GM23338 (cell line): ENCODE measurements at regions not wholly inside any gene's neighbourhood (a gene's known extent, or its start where the extent isn't known, plus 50 kb on each side); places are given as distances from the start of the nearest gene placed in this dataset.

Source experiments
- ATAC-seq: fragments of 200-7000 bp; cut with Tn5 transposase; 3 replicates; pipeline ENCODE4 v1.9.1; 2020
- DNase-seq: peaks from one replicate; pipeline ENCODE4 v3.0.0-alpha.2; 2015; ENCODE audit warnings: low spot score
- H2AFZ ChIP-seq: fragments of 200-600 bp; sonication (generic); 2 replicates; pipeline ENCODE4 v1.8.0; 2016; ENCODE audit warnings: antibody characterized with exemption, mild to moderate bottlenecking, moderate library complexity
- H3F3A ChIP-seq: fragments of 200-600 bp; sonication (generic); replicated peaks from 2 replicates; pipeline ENCODE4 v1.8.0; 2017; ENCODE audit warnings: antibody characterized with exemption, mixed run types, low read depth
- H3K27ac ChIP-seq: fragments of 200-600 bp; sonication (generic); 2 replicates; pipeline ENCODE4 v1.6.1; 2016; ENCODE audit warnings: low read depth
- H3K27me3 ChIP-seq: fragments of 200-600 bp; sonication (generic); 2 replicates; pipeline ENCODE4 v1.8.0; 2016; ENCODE audit warnings: mild to moderate bottlenecking, mixed run types, moderate library complexity; ENCODE audit not compliant: insufficient read depth
- H3K36me3 ChIP-seq: fragments of 200-600 bp; sonication (generic); 2 replicates; pipeline ENCODE4 v1.8.0; 2016; ENCODE audit warnings: mild to moderate bottlenecking; ENCODE audit not compliant: insufficient read depth
- H3K4me1 ChIP-seq: fragments of 200-600 bp; sonication (generic); 2 replicates; pipeline ENCODE4 v1.8.0; 2016; ENCODE audit warnings: mild to moderate bottlenecking, moderate library complexity; ENCODE audit not compliant: insufficient read depth
- H3K4me2 ChIP-seq: fragments of 200-600 bp; sonication (generic); 2 replicates; pipeline ENCODE4 v1.7.1; 2017; ENCODE audit warnings: mixed run types
- H3K4me3 ChIP-seq: fragments of 200-600 bp; sonication (generic); 2 replicates; pipeline ENCODE4 v1.6.1; 2016; ENCODE audit warnings: mixed run types
- H3K79me2 ChIP-seq: fragments of 200-600 bp; sonication (generic); replicated peaks from 2 replicates; pipeline ENCODE4 v1.8.0; 2017; ENCODE audit warnings: mild to moderate bottlenecking; ENCODE audit not compliant: insufficient read depth
- H3K9me2 ChIP-seq: fragments of 200-600 bp; sonication (generic); 2 replicates; pipeline ENCODE4 v1.8.0; 2017; ENCODE audit not compliant: insufficient read depth
- H4K20me1 ChIP-seq: fragments of 200-600 bp; sonication (generic); replicated peaks from 2 replicates; pipeline ENCODE4 v1.8.0; 2017; ENCODE audit warnings: mild to moderate bottlenecking; ENCODE audit not compliant: insufficient read depth
- H3K27ac Mint-ChIP-seq: 2 replicates; pipeline ENCODE4 v1.8.0; 2020; ENCODE audit warnings: inconsistent platforms, mild to moderate bottlenecking, moderate library complexity, mixed read lengths
- H3K27me3 Mint-ChIP-seq: 3 replicates; pipeline ENCODE4 v1.8.0; 2022; ENCODE audit warnings: low read depth, mild to moderate bottlenecking, moderate library complexity, mixed read lengths, inconsistent platforms; ENCODE audit not compliant: insufficient read depth, poor library complexity
- H3K36me3 Mint-ChIP-seq: 3 replicates; pipeline ENCODE4 v1.8.0; 2021; ENCODE audit warnings: low read depth, mild to moderate bottlenecking, inconsistent platforms, moderate library complexity, mixed read lengths
- H3K4me1 Mint-ChIP-seq: 3 replicates; pipeline ENCODE4 v1.8.0; 2020; ENCODE audit warnings: mild to moderate bottlenecking, inconsistent platforms, mixed read lengths
- H3K4me3 Mint-ChIP-seq: 3 replicates; pipeline ENCODE4 v1.8.0; 2021; ENCODE audit warnings: moderate library complexity, mild to moderate bottlenecking, inconsistent platforms, mixed read lengths
- H3K9me3 Mint-ChIP-seq: 3 replicates; pipeline ENCODE4 v1.8.0; 2020; ENCODE audit warnings: moderate library complexity, mild to moderate bottlenecking, inconsistent platforms, mixed read lengths
- CREB1 ChIP-seq: fragments of 250-450 bp; sonication (Bioruptor Pico); IDR thresholded peaks from 2 replicates; pipeline ENCODE4 v1.5.0; 2020; ENCODE audit warnings: low read depth, mild to moderate bottlenecking, moderate library complexity
- EZH2 ChIP-seq: fragments of 200-600 bp; sonication (generic); IDR thresholded peaks from one replicate; pipeline ENCODE4 v1.8.0; 2017; ENCODE audit warnings: antibody characterized with exemption, mild to moderate bottlenecking, low read depth; ENCODE audit not compliant: unreplicated experiment
- EZH2phosphoT487 ChIP-seq: fragments of 200-600 bp; sonication (generic); IDR thresholded peaks from one replicate; pipeline ENCODE4 v1.8.1; 2018; ENCODE audit warnings: antibody characterized with exemption; ENCODE audit not compliant: unreplicated experiment
- NANOG ChIP-seq: IDR thresholded peaks from 2 replicates; pipeline ENCODE4 v1.6.1; 2016; ENCODE audit warnings: antibody characterized with exemption, borderline replicate concordance
- POLR2AphosphoS5 ChIP-seq: IDR thresholded peaks from 2 replicates; pipeline ENCODE4 v1.6.1; 2016; ENCODE audit warnings: antibody characterized with exemption, low read depth
- STAT1 ChIP-seq: IDR thresholded peaks from one replicate; pipeline ENCODE4 v1.6.1; 2016; ENCODE audit warnings: antibody characterized with exemption; ENCODE audit not compliant: unreplicated experiment
- ZNF114 ChIP-seq: fragments of 250-450 bp; sonication (Bioruptor Pico); IDR thresholded peaks from 2 replicates; pipeline ENCODE4 v1.5.0; 2020; ENCODE audit warnings: mild to moderate bottlenecking, moderate library complexity
- ZNF331 ChIP-seq: fragments of 250-450 bp; sonication (Bioruptor Pico); IDR thresholded peaks from 2 replicates; pipeline ENCODE4 v1.5.0; 2020; ENCODE audit warnings: low read depth, mild to moderate bottlenecking, moderate library complexity
- TF ChIP-seq, protein P1 (sequence below), 2 experiments: fragments of 200-600 bp in 1 of 2; sonication (generic) in 1 of 2; conservative IDR thresholded peaks; 2 replicates each; pipeline versions ENCODE4 v1.5.1 to v1.6.1; 2016 to 2017; ENCODE audit warnings: antibody characterized with exemption in 2 of 2, low read depth in 2 of 2, mild to moderate bottlenecking in 2 of 2, moderate library complexity in 1 of 2
- TF ChIP-seq, protein P2 (sequence below): IDR thresholded peaks from one replicate; pipeline ENCODE4 v1.6.1; 2018; ENCODE audit warnings: antibody characterized with exemption; ENCODE audit not compliant: unreplicated experiment
- TF ChIP-seq, protein P3 (sequence below): IDR thresholded peaks from 2 replicates; pipeline ENCODE4 v1.6.1; 2016; ENCODE audit warnings: antibody characterized with exemption

- H3K9me3 Mint-ChIP-seq, result no peaks in the 10 kb centered on the region
- DNase-seq, result no peak
- H3K4me3 ChIP-seq, result no peak overlapping the region
Observed at GRCh38 chr1:29879217-29879616, 642.9 kb downstream of the PTPRU start.

GRCh38 chr1:29878501-29878900, 642.2 kb downstream of the PTPRU start:
- H3K4me3 Mint-ChIP-seq, result no peak overlapping the region
- no peak overlapping the region for H3K27ac Mint-ChIP-seq
- Histone ChIP-seq H3K4me2 (no peak overlapping the region), H4K20me1 (no peaks in the 10 kb centered on the region), H3F3A (0 out of 2 replicates have a peak, but pooled peaks cover 3% of the 10 kb centered on the region), H2AFZ (no peak overlapping the region), H3K4me3 (no peak overlapping the region), H3K27me3 (no peaks in the 10 kb centered on the region), H3K36me3 (no peaks in the 10 kb centered on the region), H3K79me2 (no peaks in the 10 kb centered on the region), H3K9me2 (no peaks in the 10 kb centered on the region), H3K27ac (no peak overlapping the region), H3K4me1 (0 out of 2 replicates have a peak, but pooled peaks cover 3% of the 10 kb centered on the region)
- H3K36me3 Mint-ChIP-seq, result no peaks in the 10 kb centered on the region
- no peak for DNase-seq
- no peak for ATAC-seq
- H3K4me1 Mint-ChIP-seq, result peaks cover 23% of the 10 kb centered on the region
- H3K9me3 Mint-ChIP-seq, result no peaks in the 10 kb centered on the region
- TF ChIP-seq EZH2phosphoT487 (no peak), STAT1 (no peak), EZH2 (no peak), NANOG (no peak), ZNF114 (CRISPR knock-in tag) (no peak), ZNF331 (CRISPR knock-in tag) (no peak), CREB1 (CRISPR knock-in tag) (no peak), POLR2AphosphoS5 (no peak)
- TF ChIP-seq, protein P1, sequence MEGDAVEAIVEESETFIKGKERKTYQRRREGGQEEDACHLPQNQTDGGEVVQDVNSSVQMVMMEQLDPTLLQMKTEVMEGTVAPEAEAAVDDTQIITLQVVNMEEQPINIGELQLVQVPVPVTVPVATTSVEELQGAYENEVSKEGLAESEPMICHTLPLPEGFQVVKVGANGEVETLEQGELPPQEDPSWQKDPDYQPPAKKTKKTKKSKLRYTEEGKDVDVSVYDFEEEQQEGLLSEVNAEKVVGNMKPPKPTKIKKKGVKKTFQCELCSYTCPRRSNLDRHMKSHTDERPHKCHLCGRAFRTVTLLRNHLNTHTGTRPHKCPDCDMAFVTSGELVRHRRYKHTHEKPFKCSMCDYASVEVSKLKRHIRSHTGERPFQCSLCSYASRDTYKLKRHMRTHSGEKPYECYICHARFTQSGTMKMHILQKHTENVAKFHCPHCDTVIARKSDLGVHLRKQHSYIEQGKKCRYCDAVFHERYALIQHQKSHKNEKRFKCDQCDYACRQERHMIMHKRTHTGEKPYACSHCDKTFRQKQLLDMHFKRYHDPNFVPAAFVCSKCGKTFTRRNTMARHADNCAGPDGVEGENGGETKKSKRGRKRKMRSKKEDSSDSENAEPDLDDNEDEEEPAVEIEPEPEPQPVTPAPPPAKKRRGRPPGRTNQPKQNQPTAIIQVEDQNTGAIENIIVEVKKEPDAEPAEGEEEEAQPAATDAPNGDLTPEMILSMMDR (conservative IDR thresholded peaks at IDR 0.05; ENCODE audit: low read depth in 2 of 2), result no peak
- TF ChIP-seq, protein P2, sequence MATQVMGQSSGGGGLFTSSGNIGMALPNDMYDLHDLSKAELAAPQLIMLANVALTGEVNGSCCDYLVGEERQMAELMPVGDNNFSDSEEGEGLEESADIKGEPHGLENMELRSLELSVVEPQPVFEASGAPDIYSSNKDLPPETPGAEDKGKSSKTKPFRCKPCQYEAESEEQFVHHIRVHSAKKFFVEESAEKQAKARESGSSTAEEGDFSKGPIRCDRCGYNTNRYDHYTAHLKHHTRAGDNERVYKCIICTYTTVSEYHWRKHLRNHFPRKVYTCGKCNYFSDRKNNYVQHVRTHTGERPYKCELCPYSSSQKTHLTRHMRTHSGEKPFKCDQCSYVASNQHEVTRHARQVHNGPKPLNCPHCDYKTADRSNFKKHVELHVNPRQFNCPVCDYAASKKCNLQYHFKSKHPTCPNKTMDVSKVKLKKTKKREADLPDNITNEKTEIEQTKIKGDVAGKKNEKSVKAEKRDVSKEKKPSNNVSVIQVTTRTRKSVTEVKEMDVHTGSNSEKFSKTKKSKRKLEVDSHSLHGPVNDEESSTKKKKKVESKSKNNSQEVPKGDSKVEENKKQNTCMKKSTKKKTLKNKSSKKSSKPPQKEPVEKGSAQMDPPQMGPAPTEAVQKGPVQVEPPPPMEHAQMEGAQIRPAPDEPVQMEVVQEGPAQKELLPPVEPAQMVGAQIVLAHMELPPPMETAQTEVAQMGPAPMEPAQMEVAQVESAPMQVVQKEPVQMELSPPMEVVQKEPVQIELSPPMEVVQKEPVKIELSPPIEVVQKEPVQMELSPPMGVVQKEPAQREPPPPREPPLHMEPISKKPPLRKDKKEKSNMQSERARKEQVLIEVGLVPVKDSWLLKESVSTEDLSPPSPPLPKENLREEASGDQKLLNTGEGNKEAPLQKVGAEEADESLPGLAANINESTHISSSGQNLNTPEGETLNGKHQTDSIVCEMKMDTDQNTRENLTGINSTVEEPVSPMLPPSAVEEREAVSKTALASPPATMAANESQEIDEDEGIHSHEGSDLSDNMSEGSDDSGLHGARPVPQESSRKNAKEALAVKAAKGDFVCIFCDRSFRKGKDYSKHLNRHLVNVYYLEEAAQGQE, result no peak
- TF ChIP-seq, protein P3, sequence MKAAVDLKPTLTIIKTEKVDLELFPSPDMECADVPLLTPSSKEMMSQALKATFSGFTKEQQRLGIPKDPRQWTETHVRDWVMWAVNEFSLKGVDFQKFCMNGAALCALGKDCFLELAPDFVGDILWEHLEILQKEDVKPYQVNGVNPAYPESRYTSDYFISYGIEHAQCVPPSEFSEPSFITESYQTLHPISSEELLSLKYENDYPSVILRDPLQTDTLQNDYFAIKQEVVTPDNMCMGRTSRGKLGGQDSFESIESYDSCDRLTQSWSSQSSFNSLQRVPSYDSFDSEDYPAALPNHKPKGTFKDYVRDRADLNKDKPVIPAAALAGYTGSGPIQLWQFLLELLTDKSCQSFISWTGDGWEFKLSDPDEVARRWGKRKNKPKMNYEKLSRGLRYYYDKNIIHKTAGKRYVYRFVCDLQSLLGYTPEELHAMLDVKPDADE, result no peak
- H3K27me3 Mint-ChIP-seq, result peaks cover 7% of the 10 kb centered on the region

More at GRCh38 chr1:29879217-29879616, 642.9 kb downstream of the PTPRU start:
- no peak overlapping the region for H3K4me3 Mint-ChIP-seq
- H3K36me3 Mint-ChIP-seq, result no peaks in the 10 kb centered on the region
- Histone ChIP-seq H3K36me3 (no peaks in the 10 kb centered on the region), H3K79me2 (no peaks in the 10 kb centered on the region), H4K20me1 (no peaks in the 10 kb centered on the region), H3K9me2 (no peaks in the 10 kb centered on the region), H3K4me2 (no peak overlapping the region), H3K4me1 (0 out of 2 replicates have a peak, but pooled peaks cover 3% of the 10 kb centered on the region), H3K27me3 (no peaks in the 10 kb centered on the region), H3F3A (0 out of 2 replicates have a peak, but pooled peaks cover 3% of the 10 kb centered on the region), H3K27ac (no peak overlapping the region), H2AFZ (no peak overlapping the region)
- no peak for ATAC-seq
- TF ChIP-seq EZH2, result no peak
- TF ChIP-seq, protein P3, result no peak
- H3K4me1 Mint-ChIP-seq, result peaks cover 23% of the 10 kb centered on the region
- peaks cover 7% of the 10 kb centered on the region for H3K27me3 Mint-ChIP-seq
- no peak overlapping the region for H3K27ac Mint-ChIP-seq
